ENCODE measurements at regions not wholly inside any gene's neighbourhood (a gene's known extent, or its start where the extent isn't known, plus 50 kb on each side); places are given as distances from the start of the nearest gene placed in this dataset.

DNA sequence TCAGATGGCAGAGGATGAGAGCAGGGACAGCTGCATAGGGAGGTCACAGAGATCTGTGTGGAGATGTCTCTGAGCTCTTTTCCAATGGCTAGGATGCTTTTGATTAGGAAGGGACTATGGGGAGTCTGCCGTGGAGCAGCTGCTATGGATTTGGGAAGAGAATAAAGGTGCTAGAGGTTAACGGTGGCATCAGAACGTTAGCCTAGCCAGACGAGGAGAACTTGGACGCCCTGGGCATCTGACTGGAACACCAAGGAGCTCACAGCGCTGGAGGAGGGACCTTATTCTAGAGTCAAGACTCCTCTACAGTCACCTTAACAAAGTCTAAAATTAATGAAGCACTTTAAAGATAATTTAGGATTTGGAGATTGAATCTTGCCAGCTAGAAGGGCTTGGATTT is 157.2 kb upstream of the B3GAT1 start:
- TF ChIP-seq, protein P1, sequence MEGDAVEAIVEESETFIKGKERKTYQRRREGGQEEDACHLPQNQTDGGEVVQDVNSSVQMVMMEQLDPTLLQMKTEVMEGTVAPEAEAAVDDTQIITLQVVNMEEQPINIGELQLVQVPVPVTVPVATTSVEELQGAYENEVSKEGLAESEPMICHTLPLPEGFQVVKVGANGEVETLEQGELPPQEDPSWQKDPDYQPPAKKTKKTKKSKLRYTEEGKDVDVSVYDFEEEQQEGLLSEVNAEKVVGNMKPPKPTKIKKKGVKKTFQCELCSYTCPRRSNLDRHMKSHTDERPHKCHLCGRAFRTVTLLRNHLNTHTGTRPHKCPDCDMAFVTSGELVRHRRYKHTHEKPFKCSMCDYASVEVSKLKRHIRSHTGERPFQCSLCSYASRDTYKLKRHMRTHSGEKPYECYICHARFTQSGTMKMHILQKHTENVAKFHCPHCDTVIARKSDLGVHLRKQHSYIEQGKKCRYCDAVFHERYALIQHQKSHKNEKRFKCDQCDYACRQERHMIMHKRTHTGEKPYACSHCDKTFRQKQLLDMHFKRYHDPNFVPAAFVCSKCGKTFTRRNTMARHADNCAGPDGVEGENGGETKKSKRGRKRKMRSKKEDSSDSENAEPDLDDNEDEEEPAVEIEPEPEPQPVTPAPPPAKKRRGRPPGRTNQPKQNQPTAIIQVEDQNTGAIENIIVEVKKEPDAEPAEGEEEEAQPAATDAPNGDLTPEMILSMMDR (IDR thresholded peaks at IDR 0.05; ENCODE audit: control insufficient read depth, insufficient read depth, low read depth, low read length, missing control alignments): no peak

DNA sequence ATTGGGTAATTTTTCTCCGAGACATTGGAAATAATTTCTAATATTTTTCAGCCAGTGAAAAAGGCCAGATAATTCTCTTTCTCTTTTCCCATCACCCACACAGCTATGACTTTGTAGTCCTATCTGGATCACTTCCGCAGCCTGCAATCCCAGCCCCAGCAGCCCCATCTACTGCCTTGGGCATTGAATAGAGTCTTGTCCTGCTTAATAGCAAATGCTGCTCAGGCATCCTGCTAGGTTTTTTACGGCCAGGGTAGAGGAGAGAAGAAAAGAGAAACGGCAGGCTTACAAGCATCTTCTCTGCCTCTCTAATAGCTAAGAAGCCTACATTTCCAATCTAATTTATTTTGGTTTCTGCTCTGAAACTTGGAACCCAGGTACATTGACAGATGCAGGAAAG is 154.3 kb upstream of the B3GAT1 start:
- H3K4me3 ChIP-seq (ENCODE audit: control insufficient read depth, low read depth, low read length): no peak overlapping the region
- no peak for DNase-seq (ENCODE audit: low read depth)
- TF ChIP-seq, protein P1 (IDR thresholded peaks at IDR 0.05; ENCODE audit: control insufficient read depth, insufficient read depth, low read depth, low read length, missing control alignments): no peak

More for the DNA sequence above, 157.2 kb upstream of the B3GAT1 start:
- no peak for DNase-seq (ENCODE audit: low read depth)
- no peak overlapping the region for H3K4me3 ChIP-seq (ENCODE audit: control insufficient read depth, low read depth, low read length)

DNA sequence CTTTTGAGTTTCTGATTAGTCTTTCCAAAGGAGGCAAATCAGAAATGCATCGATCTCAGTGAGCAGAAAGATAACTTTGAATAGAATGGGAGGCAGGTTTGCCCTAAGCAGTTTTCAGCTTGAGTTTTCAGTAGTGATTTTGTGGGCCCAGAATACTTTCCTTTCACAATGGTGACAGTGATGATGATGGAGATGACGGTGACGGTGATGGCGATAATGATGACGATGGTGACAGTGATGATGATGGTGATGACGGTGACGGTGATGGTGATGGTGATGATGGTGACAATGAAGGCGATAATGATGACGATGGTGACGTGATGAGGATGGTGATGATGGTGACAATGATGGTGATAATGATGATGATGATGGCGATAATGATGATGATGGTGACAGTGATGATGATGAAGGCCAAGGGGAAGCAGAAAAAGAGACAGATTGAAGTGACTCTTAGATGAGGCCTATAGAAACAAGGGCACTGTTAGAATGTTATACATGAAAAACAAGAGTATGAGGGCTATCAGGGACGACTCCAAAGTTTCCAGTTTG is 153.4 kb upstream of the B3GAT1 start:
- no peak for DNase-seq (ENCODE audit: low read depth)
- TF ChIP-seq, protein P1 (IDR thresholded peaks at IDR 0.05; ENCODE audit: control insufficient read depth, insufficient read depth, low read depth, low read length, missing control alignments): no peak
- no peak overlapping the region for H3K4me3 ChIP-seq (ENCODE audit: control insufficient read depth, low read depth, low read length)

DNA sequence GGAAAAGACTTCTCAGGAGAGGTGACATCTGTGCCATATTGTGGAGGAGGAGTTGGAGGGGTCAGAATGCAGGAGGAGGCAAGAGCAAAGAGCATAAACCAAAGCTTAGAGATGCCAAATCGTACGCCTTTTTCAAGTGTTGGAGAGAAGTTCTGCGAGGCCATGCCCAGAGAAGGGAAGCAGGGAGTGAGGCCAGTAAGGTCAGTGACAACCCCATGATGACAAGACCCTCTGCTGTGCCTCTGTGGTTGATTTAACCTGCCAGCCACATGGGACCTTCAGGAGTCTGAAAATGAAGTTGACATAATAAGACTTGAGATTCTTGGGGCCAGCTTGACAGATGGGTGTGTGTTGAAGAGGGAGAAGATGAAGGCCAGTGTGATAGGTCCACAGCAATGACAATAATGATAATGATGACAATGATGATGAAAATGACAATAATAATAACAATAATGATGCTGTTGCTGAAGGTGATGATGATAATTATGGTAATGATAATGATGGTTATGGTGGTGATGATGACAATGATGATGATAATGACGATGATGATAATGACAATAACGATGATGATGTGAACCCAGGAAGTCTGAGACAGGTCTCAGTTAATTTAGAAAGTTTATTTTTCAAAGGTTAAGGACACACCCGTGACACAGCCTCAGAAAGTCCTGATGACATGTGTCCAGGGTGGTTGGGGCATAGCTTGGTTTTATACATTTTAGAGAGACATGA is 152.6 kb upstream of the B3GAT1 start:
- no peak for DNase-seq (ENCODE audit: low read depth)
- TF ChIP-seq, protein P1 (IDR thresholded peaks at IDR 0.05; ENCODE audit: control insufficient read depth, insufficient read depth, low read depth, low read length, missing control alignments): no peak
- H3K4me3 ChIP-seq (ENCODE audit: control insufficient read depth, low read depth, low read length): no peak overlapping the region

DNA sequence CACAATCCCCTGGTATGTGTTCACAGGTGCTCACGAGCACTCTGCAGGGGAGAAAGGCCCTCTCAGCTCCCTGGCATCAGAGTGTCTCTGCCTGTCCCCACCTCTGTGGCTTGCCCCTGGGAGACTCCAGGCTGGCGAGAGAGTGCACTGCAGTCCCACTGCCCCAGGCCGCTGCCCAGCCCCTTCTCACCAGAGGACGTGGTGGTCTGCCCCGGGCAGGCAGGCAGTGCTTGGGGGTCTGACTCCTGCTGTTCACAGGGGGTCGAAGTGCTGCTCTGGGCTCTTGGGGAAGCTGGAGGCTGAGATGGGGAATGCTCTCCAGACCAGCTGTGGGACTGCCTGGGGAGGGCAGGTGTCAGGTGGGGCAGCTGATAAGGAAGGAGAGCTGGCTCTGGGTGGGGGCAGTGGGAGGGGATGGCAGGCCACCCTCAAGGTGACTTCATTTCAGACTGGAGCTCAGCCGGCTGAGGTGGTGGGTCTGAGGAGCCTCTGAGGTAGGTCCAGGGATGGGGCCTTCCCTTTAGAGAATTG is 151.0 kb upstream of the B3GAT1 start:
- TF ChIP-seq, protein P1 (IDR thresholded peaks at IDR 0.05; ENCODE audit: control insufficient read depth, insufficient read depth, low read depth, low read length, missing control alignments): no peak
- no peak overlapping the region for H3K4me3 ChIP-seq (ENCODE audit: control insufficient read depth, low read depth, low read length)
- no peak for DNase-seq (ENCODE audit: low read depth)

DNA sequence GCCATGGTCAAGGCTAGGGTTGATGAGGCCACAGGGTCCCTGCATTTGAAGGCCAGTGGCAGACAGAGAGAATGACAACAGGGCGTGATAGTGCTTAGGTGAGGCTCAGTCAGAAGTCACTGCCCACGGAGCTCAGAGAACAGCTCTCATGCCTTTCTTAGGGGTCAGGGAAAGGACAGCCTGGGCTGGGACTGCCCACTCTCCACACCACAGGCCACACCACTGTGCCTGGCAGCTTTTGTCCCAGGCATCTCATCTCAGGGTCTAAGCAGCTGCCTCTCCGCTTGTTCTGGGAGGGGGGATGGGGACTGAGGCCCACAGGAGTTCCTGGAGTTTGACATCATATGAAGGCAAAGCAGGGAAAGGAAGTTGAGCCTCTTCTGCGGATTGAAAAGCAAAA is 150.2 kb upstream of the B3GAT1 start:
- TF ChIP-seq, protein P1 (IDR thresholded peaks at IDR 0.05; ENCODE audit: control insufficient read depth, insufficient read depth, low read depth, low read length, missing control alignments): no peak
- no peak overlapping the region for H3K4me3 ChIP-seq (ENCODE audit: control insufficient read depth, low read depth, low read length)
- DNase-seq (ENCODE audit: low read depth): no peak

Measured in AG09309 (cell line).